NCI-H748 (cell line): ENCODE measurements at regions not wholly inside any gene's neighbourhood (a gene's known extent, or its start where the extent isn't known, plus 50 kb on each side); places are given as distances from the start of the nearest gene placed in this dataset.
"Not testable (repeated sequence)": the region's sequence is repeated elsewhere in the genome, so short reads cannot be mapped to it uniquely, and the experiment has no call there.

ENCODE experiments used
- DNase-seq: peaks from one replicate; lab custom pipeline; 2025; ENCODE audit not compliant: unreplicated experiment; lab: John Stamatoyannopoulos, UW

- DNase-seq: no peak
These were observed 129.3 kb upstream of the FGF3 start for GRCh38 chr11:69948256-69949141.

GRCh38 chr11:69949327-69949726 lies 128.8 kb upstream of the ANO1 start:
- no peak for DNase-seq

DNA sequence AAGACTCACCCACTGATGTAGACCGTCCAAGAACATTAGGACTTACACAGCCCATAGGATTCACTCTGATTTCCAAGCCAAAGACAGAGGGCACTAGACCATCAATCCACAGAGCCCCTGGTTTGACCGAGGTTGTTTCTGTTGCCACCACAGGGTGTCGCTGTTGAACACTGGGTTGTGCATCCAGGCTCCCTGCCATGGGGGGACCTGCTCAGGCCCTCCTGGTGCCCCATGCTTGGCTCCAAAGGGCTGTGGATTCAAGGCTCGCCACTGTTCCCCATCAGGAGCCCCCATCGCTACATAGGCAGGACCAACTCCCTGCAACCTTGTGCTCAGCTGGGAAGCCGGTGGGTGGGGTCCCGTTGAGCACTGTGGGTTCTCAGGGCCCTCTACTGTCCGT lies 128.0 kb upstream of the ANO1 start:
- DNase-seq: peak; percentile 58

DNA sequence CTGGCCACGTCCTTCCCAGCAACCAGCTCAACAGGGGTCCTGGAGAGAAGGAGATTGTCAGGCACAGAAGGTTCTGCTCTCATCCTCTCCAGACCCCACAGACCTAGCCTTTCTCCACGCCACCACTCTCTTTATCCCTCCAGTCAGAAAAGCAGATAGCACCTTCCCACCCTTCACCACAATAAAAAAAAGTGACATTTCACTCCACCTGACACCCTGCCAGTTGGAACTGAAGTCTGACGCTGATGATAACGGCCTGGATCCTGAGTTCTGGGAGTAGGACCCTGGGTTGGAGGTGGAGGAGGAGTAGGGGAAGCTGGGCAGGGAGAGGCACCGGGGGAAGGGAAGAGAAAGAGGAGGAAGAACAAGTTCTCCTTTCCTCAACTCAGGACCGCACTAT lies 127.5 kb upstream of the ANO1 start:
- no peak for DNase-seq

GRCh38 chr11:69951821-69952220 lies 126.3 kb upstream of the ANO1 start:
- no peak for DNase-seq

DNA sequence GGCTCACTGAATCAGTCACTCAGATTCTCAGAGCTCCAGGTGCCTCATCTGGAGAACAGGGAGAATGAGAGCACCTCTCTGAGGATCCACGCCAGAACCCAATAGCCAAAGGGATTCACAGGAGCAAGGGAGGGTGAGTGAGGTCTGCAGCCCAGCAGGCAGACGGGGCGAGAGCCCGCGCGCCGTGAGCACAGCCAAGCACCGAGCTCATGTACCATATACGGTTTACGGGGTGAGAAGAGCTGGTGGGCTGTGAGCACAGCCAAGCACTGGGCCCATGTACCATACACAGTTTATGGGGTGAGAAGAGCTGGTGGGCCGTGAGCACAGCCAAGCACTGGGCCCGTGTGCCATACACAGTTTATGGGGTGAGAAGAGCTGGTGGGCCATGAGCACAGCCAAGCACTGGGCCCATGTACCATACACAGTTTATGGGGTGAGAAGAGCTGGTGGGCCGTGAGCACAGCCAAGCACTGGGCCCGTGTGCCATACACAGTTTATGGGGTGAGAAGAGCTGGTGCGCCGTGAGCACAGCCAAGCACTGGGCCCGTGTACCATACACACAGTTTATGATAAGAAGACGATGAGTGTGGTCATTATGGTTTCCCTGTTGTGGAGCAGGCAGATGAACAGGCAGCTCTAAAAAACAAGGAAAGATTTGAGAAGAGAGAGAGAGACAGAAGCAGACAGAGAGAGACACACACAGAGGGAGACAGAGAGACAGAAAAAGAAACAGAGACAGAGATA lies 125.7 kb upstream of the ANO1 start:
- DNase-seq: not testable (repeated sequence)

- no peak for DNase-seq
These were observed 124.8 kb upstream of the ANO1 start for GRCh38 chr11:69953356-69953755.

GRCh38 chr11:69954756-69955155 lies 123.4 kb upstream of the ANO1 start:
- DNase-seq: no peak

DNA sequence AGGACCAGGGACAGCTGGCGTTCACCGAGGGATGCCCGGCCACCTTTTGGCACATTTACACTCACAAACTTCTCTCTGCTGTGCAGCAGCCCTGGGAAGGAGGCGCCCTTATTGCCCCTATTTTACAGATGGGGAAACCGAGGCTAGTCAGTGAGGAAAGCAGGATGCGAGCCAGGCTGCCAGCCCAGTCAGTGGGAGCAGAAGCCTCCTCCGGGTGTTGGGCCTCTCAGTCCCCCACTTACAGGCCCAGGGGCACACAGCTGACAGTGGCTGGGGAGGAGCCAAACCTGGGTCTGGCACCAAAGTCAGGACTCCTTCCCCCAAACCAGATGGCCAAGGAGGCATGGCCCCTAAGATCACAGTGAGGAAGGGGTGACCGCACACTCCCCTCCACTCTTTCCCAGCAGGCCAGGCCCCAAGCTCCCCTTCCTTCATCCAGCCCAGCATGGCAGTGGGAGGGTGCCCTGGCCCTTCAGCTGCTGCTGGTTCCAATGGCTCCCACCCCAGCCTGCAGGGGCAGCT lies 121.4 kb upstream of the ANO1 start:
- no peak for DNase-seq

GRCh38 chr11:69957849-69958248 lies 120.3 kb upstream of the ANO1 start:
- no peak for DNase-seq

DNA sequence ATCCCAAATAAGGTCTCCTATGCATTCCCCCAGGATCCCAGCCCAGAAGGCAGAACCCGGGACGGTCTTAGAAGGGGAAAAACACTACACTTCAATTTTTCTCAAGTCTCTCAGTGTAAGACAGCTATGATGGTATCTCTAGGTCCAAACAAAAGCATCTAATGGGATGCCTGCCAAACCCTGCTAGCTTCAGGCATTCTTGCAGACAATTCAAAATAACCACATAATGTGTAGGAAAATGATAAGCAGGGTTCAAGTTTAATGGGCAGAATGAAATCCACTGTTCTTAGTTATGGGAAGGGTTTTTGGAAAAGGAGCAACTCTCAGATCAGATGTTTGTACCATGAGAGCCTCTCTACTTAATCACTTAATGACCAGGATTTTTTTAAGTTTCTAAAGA lies 119.8 kb upstream of the ANO1 start:
- DNase-seq: no peak

GRCh38 chr11:69959461-69959860 lies 118.7 kb upstream of the ANO1 start:
- DNase-seq: no peak

GRCh38 chr11:69961738-69962137 lies 116.4 kb upstream of the ANO1 start:
- no peak for DNase-seq

- no peak for DNase-seq
These were observed 116.0 kb upstream of the ANO1 start for GRCh38 chr11:69962152-69962551.

DNA sequence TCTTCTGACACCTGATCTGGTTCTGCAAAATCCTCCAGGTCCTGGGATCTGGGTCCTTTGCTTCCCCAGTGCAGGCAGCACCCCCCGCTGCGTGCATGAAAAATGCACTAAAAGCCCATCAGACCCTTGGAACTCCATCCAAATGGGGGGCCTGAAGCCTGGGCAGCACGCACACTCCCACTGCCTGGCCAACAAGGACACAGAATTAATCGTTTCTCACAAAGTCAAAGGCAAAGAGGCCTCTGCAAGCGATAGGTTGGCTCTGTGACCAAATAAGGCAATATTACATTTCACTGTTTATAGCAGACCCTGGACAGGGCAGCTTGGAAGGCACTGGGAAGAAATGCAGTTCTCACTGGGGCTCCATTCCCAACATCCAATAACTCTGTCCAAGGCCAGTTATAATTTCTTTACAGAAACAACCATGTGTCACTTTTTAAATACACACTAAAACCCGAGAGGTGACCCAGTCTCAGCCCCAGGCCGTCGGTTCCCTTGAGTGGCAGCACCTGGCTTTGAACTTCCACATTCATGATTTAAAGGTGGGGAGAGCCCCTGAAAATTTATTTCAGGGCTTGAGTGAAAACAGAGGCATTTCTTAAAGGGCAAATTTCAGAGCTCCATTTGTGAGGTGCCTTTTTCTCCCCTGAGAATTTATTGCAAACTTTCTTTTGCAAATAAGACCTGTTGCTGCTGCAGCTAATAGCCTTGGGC lies 114.4 kb upstream of the ANO1 start:
- DNase-seq: no peak

DNA sequence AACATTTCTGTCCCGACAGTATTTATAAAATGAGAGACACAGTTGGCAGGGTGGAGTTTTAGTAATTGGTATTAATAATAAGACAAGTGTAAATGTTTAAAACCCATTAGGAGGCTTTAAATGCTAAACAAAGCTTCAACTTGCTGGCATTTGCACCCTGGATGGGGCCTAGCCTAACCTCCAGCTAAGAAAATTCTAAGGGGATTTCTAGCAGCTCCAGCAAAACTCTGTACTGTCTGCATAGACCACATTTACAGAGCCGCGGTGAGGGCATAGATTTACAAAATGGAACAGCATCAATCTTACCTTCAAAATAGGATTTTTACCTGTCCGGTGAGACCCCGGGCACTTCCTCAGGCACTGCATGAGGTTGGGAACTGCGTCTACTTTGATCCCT lies 113.9 kb upstream of the ANO1 start:
- no peak for DNase-seq

DNA sequence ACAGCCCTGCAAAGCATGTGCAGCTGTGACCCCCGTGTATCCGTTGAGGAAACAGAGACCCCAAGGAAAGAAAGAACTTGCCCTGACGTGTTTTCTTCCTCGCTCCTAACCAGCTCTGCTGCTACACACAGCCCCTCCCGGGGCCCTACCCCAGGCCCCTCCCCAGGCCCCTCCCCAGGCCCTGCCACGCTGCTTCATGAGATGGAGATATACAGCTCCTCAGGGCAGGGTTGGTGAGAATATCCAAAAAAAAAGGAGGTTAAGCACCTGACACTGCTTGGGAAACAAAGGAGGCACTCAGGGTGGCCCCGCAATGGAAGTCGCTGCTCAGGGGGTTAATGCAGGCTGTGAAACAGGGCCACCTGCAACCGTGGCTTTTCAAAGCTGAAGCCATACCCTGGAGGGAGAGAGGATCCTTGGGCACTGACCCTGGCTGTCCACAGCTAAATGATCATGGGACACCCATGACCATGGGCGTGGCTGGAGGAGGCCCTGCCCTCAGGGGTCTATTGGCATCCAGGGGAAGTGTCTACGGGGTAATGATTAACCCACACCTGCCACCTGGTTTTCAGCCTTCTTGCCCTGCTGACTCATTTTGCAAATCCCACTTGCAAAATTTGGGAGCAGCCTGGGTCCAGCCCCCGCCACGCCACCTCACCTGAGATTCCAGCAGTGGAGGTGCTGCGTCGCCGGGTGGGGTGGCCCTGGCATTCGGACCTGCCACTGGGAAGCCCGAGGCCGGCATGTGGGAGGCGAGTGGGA lies 112.1 kb upstream of the ANO1 start:
- DNase-seq: no peak

- no peak for DNase-seq
These were observed 111.6 kb upstream of the ANO1 start for GRCh38 chr11:69966583-69966835.

- DNase-seq: no peak
These were observed 111.1 kb upstream of the ANO1 start for GRCh38 chr11:69966910-69967483.

DNA sequence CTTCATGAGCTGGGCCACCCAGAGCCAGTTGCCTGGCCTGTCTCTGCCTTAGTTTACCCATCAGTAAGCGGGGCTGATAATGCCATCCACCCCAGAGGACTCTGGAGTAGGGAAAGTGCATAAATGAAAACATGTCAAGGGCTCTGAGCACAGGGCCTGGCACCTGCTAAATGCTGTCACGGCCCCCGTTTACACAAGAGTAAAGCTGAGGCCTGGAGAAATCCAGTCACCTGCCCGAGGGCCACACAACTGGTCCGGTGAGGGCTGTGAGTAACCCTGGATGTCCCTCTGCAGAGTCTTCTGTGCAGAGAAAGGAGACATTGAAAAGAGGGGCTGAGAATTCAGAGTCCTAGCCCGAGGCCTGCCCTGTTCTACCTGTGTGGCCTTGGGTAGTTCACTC lies 110.6 kb upstream of the ANO1 start:
- DNase-seq: no peak
